Small intestine (tissue), 7 donors: ENCODE measurements at regions not wholly inside any gene's neighbourhood (a gene's known extent, or its start where the extent isn't known, plus 50 kb on each side); places are given as distances from the start of the nearest gene placed in this dataset.

ENCODE experiments used
- DNase-seq, 2 donors: peaks; one replicate each; pipeline versions ENCODE4 v3.0.0 to v3.0.0-alpha.2; 2013
- FAIRE-seq: peaks from 2 replicates; lab custom pipeline; 2012; peaks lifted over from hg19 to GRCh38; lab: Jason Lieb, UNC
- H3K27ac ChIP-seq, 3 donors: one replicate each; pipeline ENCODE4 v1.5.1; 2013; ENCODE audit warnings: low read length in 2 of 3, mild to moderate bottlenecking in 2 of 3, control low read depth in 1 of 3, inconsistent platforms in 1 of 3, low read depth in 1 of 3, moderate library complexity in 1 of 3
- H3K27me3 ChIP-seq, 3 donors: one replicate each; pipeline ENCODE4 v1.6.1; 2013; ENCODE audit warnings: low read length in 3 of 3, inconsistent platforms in 1 of 3; ENCODE audit not compliant: control insufficient read depth in 3 of 3, insufficient read depth in 3 of 3
- H3K36me3 ChIP-seq, 3 donors: one replicate each; pipeline ENCODE4 v1.6.1; 2013; ENCODE audit warnings: low read length in 3 of 3, inconsistent platforms in 1 of 3, low read depth in 1 of 3, mild to moderate bottlenecking in 1 of 3, moderate library complexity in 1 of 3; ENCODE audit not compliant: control insufficient read depth in 3 of 3, insufficient read depth in 2 of 3
- H3K4me1 ChIP-seq, 3 donors: one replicate each; pipeline ENCODE4 v1.6.1; 2013; ENCODE audit warnings: low read length in 2 of 3, inconsistent platforms in 1 of 3, low read depth in 1 of 3, mild to moderate bottlenecking in 1 of 3, moderate library complexity in 1 of 3; ENCODE audit not compliant: control insufficient read depth in 3 of 3, insufficient read depth in 2 of 3
- H3K4me3 ChIP-seq, 3 donors: one replicate each; pipeline ENCODE4 v1.5.1; 2013; ENCODE audit warnings: low read length in 3 of 3, control low read depth in 1 of 3, inconsistent platforms in 1 of 3, low read depth in 1 of 3, mild to moderate bottlenecking in 1 of 3, moderate library complexity in 1 of 3
- H3K9me3 ChIP-seq, 2 donors: one replicate each; pipeline ENCODE4 v1.6.1; 2013; ENCODE audit warnings: low read depth in 1 of 2, low read length in 1 of 2; ENCODE audit not compliant: control insufficient read depth in 2 of 2, insufficient read depth in 1 of 2
- WGBS, 3 donors: extraction: QIAGEN DNeasy Blood & Tissue Kit; methylation state at CpG; one replicate each; pipeline ENCODE4 v1.1.7; 2013; 5-methylcytosine and 5-hydroxymethylcytosine counted together
- donor health status: healthy with polysubstance abuse.
- donor health status: control.
- donor health status: control.
- donor health status: Bipolar disorder and iron deficiency.
- donor health status: healthy.

DNA sequence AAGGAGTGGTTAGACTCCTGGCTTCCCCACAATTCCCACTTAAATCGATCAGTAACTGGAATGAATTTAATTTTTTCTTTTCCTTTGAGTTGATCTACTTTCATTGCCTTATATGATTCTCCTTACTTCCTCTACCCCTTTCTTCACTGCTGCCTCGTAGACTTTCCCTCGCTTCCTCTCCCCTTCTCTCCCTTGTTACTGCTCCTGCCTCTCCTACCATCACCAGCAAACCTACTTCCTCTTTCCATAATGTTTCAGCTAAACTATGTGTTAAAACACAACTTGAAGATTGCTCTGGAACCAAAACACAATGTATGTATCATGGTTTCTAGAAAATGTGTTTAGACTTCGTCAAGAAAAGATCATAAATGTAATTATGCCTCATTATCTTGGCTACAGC, 132.0 kb upstream of the TET2 start:
- Histone ChIP-seq H3K36me3 (no peaks in the 10 kb centered on the region), H3K27me3 (no peaks in the 10 kb centered on the region), H3K9me3 (no peaks in the 10 kb centered on the region), H3K4me1 (no peaks in the 10 kb centered on the region), H3K27ac (no peak overlapping the region), H3K4me3 (no peak overlapping the region)
- no peak for FAIRE-seq
- no peak for DNase-seq
- WGBS, 3 donors = 76 to 84% (median 83%) methylated on average over 4 of the region's 4 CpGs

DNA sequence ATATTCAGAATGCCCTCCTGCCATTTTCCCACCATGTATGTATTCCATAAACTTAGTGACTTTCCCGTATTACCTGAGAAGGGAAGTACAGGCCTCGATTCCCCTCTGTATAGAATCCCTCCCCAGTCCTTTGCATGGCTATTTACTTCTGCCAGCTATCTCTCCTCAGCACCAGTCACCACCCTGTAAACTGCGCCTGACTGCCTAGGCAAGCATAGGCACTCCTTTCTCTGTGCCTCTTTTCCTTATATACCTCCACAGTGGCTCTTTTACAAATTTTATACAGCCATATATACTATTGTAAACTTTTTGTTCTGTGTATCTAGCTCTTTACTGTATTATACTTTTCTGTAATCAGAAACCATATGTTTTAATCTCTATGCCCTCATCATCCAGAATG, 130.9 kb upstream of the TET2 start:
- H3K4me3 ChIP-seq = no peak overlapping the region
- no peaks in the 10 kb centered on the region for H3K36me3 ChIP-seq
- H3K27me3 ChIP-seq = no peaks in the 10 kb centered on the region
- DNase-seq = no peak
- 84 to 93% (median 86%) methylated on average over 3 of the region's 3 CpGs for WGBS, 3 donors
- H3K27ac ChIP-seq = no peak overlapping the region
- no peaks in the 10 kb centered on the region for H3K4me1 ChIP-seq
- H3K9me3 ChIP-seq = no peaks in the 10 kb centered on the region
- no peak for FAIRE-seq

DNA sequence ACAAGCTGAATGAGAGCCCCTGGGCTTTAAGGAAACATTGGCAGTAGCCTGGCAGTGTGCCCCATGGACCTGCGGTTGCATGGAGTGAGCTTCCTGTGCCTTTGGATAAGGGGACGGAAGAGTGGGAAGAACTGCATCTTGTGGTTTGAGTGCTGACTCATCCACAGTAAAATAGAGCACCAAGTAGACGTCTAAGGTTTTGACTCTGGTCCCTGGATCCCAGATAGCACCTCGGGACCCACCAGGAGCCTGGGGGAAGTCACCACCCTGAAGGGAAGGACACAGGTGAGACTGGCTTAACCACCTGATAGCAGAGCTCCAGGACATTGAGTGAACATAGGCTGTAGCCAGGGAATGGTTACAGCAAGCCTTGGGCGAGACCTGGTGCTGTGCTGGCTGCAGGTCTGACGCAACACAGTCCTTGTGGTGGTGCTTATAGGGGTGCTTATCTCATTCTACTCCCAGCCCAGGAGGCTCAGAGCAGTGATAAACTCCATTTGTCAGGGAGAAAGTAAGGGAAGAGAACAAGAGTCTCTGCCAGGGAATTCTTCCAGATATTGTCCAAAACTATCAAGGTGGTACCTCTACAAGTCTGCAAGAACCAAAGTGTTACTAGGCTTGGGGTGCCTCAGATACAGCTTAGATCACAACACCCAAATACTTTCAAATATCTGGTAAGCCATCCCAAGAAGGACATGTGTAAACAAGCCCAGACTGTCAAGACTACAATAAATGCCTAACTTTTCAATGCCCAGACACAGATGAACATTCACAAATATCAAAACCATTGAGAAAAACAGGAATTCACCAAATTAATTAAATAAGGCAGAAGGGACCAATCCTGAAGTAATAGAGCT, 123.6 kb upstream of the TET2 start:
- no peaks in the 10 kb centered on the region for H3K27me3 ChIP-seq
- H3K4me1 ChIP-seq = no peaks in the 10 kb centered on the region
- FAIRE-seq = no peak
- H3K4me3 ChIP-seq = no peak overlapping the region
- no peaks in the 10 kb centered on the region for H3K9me3 ChIP-seq
- no peaks in the 10 kb centered on the region for H3K36me3 ChIP-seq
- 58 to 67% (median 65%) methylated on average over 6 of the region's 6 CpGs for WGBS, 3 donors
- no peak overlapping the region for H3K27ac ChIP-seq
- no peak for DNase-seq

GRCh38 chr4:105023668-105024055, 123.0 kb upstream of the TET2 start:
- DNase-seq = no peak

GRCh38 chr4:105025263-105026017, 121.2 kb upstream of the TET2 start:
- no peak overlapping the region for H3K4me3 ChIP-seq
- 78 to 91% (median 84%) methylated on average over 2 of the region's 2 CpGs for WGBS, 3 donors
- no peak for FAIRE-seq

More at GRCh38 chr4:105023668-105024055, 123.0 kb upstream of the TET2 start:
- Histone ChIP-seq H3K9me3 (no peaks in the 10 kb centered on the region), H3K4me1 (no peaks in the 10 kb centered on the region), H3K4me3 (no peak overlapping the region), H3K27ac (no peak overlapping the region), H3K36me3 (no peaks in the 10 kb centered on the region), H3K27me3 (no peaks in the 10 kb centered on the region)
- no peak for FAIRE-seq

DNA sequence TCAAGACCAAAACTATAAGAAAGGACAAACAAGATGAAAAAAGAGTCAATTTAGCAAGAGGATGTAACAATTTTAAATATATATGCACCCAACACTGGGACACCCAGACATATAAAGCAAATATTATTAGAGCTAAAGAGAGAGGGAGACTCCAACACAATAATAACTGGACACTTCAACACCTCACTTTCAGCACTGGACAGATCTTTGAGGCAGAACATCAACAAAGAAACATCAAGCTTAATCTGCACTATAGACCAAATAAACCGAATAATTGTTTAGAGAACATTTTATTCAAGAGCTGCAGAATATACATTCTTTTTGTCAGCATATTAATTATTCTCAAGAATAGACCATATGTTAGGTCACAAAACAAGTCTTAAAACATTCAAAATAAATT, 109.7 kb upstream of the TET2 start:
- H3K4me1 ChIP-seq = no peaks in the 10 kb centered on the region
- FAIRE-seq = no peak
- 77 to 97% (median 78%) methylated on average over 1 of the region's 1 CpG for WGBS, 3 donors
- DNase-seq = no peak
- no peak overlapping the region for H3K27ac ChIP-seq
- H3K4me3 ChIP-seq = no peak overlapping the region
- no peaks in the 10 kb centered on the region for H3K9me3 ChIP-seq
- H3K36me3 ChIP-seq = no peaks in the 10 kb centered on the region
- H3K27me3 ChIP-seq = no peaks in the 10 kb centered on the region

More at GRCh38 chr4:105025263-105026017, 121.2 kb upstream of the TET2 start:
- no peaks in the 10 kb centered on the region for H3K4me1 ChIP-seq
- H3K36me3 ChIP-seq = no peaks in the 10 kb centered on the region
- no peak overlapping the region for H3K27ac ChIP-seq
- no peaks in the 10 kb centered on the region for H3K27me3 ChIP-seq
- no peak for DNase-seq
- H3K9me3 ChIP-seq = no peaks in the 10 kb centered on the region

- Histone ChIP-seq H3K27ac (no peak overlapping the region), H3K4me3 (no peak overlapping the region), H3K4me1 (no peaks in the 10 kb centered on the region), H3K9me3 (no peaks in the 10 kb centered on the region), H3K27me3 (no peaks in the 10 kb centered on the region), H3K36me3 (no peaks in the 10 kb centered on the region)
- no peak for FAIRE-seq
- no peak for DNase-seq
These were observed 104.2 kb upstream of the TET2 start for GRCh38 chr4:105042451-105042850.

GRCh38 chr4:105050896-105051295, 95.8 kb upstream of the TET2 start:
- DNase-seq (no peak), FAIRE-seq (no peak)
- Histone ChIP-seq H3K4me3 (no peak overlapping the region), H3K27ac (no peak overlapping the region), H3K9me3 (peaks cover 0 to 5% of the 10 kb centered on the region in 2 donors), H3K27me3 (no peaks in the 10 kb centered on the region), H3K4me1 (no peaks in the 10 kb centered on the region), H3K36me3 (no peaks in the 10 kb centered on the region)
- WGBS, 3 donors = 63 to 74% (median 67%) methylated on average over 2 of the region's 2 CpGs
